GM23248 (cell line): ENCODE measurements at regions not wholly inside any gene's neighbourhood (a gene's known extent, or its start where the extent isn't known, plus 50 kb on each side); places are given as distances from the start of the nearest gene placed in this dataset.

Source experiments
- EZH2 ChIP-seq: fragments of 200-600 bp; sonication (generic); IDR thresholded peaks from 2 replicates; pipeline ENCODE4 v1.6.1; 2018; ENCODE audit warnings: antibody characterized with exemption, mild to moderate bottlenecking; ENCODE audit not compliant: insufficient read depth, poor library complexity, severe bottlenecking
- EZH2phosphoT487 ChIP-seq: fragments of 200-600 bp; sonication (generic); IDR thresholded peaks from 2 replicates; pipeline ENCODE4 v1.6.1; 2018; ENCODE audit warnings: antibody characterized with exemption, moderate library complexity, mild to moderate bottlenecking, low read depth; ENCODE audit not compliant: insufficient read depth

- no peak for TF ChIP-seq EZH2phosphoT487
- no peak for TF ChIP-seq EZH2
Observed at GRCh38 chr7:131182446-131183058, 145.1 kb upstream of the MKLN1 start.
